ENCODE measurements at regions not wholly inside any gene's neighbourhood (a gene's known extent, or its start where the extent isn't known, plus 50 kb on each side); places are given as distances from the start of the nearest gene placed in this dataset.

DNA sequence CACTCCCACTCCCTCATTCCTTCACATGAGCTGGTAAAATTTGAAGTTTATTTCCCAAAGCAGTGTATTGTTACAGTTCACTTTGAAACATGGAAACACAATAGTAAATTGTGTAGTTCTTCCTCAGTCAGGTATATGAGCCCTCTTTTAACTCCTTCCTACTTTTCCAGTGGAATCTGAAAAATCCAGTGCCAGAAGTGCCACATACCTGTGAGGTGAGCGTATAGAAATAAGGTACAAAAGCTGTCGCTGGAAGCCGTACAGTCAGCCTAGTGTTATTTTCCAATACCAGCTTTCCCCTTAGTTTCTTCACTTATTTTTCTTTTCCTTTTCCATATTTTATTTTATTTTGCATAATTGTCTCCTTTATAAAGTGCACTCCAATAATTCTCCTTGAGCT is 81.7 kb upstream of the CADM2 start:
- DNase-seq (ENCODE audit: low spot score): no peak

GRCh38 chr3:84881288-84881687 is 77.5 kb upstream of the CADM2 start:
- DNase-seq (ENCODE audit: low spot score): no peak

- DNase-seq (ENCODE audit: low spot score): no peak
Observed at GRCh38 chr3:84885199-84885882, 73.4 kb upstream of the CADM2 start.

DNA sequence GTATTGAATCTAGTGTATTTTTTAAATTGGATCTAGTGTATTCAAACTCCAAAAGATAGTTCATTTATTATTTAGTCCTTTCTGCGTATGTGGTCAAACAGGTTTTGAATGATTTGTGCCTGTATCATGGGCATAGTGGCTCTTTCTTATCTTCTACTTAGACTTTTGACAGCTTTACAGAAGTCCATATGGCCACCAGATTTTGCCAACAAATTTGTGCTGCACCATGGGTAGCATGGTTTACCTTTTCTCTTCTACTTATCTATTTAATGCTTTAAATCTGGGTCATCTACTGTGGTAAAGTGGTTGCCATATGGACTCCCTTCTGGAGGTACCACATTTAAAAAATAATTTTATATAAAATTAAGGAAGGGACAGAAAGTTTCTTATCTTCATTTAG is 66.9 kb upstream of the CADM2 start:
- DNase-seq (ENCODE audit: low spot score): no peak

- DNase-seq (ENCODE audit: low spot score): no peak
Observed at GRCh38 chr3:84893211-84893610, 65.6 kb upstream of the CADM2 start.

GRCh38 chr3:84904212-84904611 is 54.6 kb upstream of the CADM2 start:
- no peak for DNase-seq (ENCODE audit: low spot score)

GRCh38 chr3:84904816-84905555 is 53.8 kb upstream of the CADM2 start:
- DNase-seq (ENCODE audit: low spot score): no peak

DNA sequence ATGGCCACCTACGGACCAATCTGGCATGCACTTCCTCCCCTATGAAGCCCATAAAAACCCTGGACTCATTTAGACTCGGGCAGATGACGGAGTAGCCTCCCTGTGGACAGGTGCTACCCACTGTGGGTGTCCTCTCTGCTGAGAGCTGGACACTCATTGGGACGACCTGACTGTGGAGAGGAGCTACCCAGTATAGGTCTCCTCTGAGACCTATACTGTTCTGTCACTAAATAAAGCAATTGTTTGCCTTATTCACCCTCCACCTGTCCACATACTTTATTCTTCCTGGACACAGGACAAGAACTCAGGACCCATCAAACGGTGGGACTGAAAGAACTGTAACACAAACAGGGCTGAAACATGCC is 53.3 kb upstream of the CADM2 start:
- DNase-seq (ENCODE audit: low spot score): no peak

- no peak for DNase-seq (ENCODE audit: low spot score)
Observed at GRCh38 chr3:84906065-84906464, 52.7 kb upstream of the CADM2 start.

All from AG08396 (cell line).